Esophagus (tissue), 2 donors: ENCODE measurements at regions not wholly inside any gene's neighbourhood (a gene's known extent, or its start where the extent isn't known, plus 50 kb on each side); places are given as distances from the start of the nearest gene placed in this dataset.

Experiments
- H3K27ac ChIP-seq, 2 donors: one replicate each; pipeline ENCODE4 v1.5.1; 2013; ENCODE audit warnings: low read depth in 2 of 2, mild to moderate bottlenecking in 2 of 2, inconsistent platforms in 1 of 2, low read length in 1 of 2, moderate library complexity in 1 of 2
- H3K27me3 ChIP-seq, 2 donors: one replicate each; pipeline ENCODE4 v1.6.1; 2013; ENCODE audit warnings: low read length in 2 of 2, control low read depth in 1 of 2, mild to moderate bottlenecking in 1 of 2; ENCODE audit not compliant: insufficient read depth in 2 of 2, control insufficient read depth in 1 of 2
- H3K36me3 ChIP-seq, 2 donors: one replicate each; pipeline ENCODE4 v1.6.1; 2013; ENCODE audit warnings: low read length in 1 of 2; ENCODE audit not compliant: control insufficient read depth in 2 of 2, insufficient read depth in 2 of 2
- H3K4me1 ChIP-seq, 2 donors: one replicate each; pipeline ENCODE4 v1.6.1; 2013; ENCODE audit warnings: low read length in 1 of 2; ENCODE audit not compliant: control insufficient read depth in 2 of 2, insufficient read depth in 2 of 2
- H3K4me3 ChIP-seq, 2 donors: one replicate each; pipeline ENCODE4 v1.5.1; 2013; ENCODE audit warnings: low read length in 2 of 2, mild to moderate bottlenecking in 2 of 2, low read depth in 1 of 2, moderate library complexity in 1 of 2
- H3K9me3 ChIP-seq, 2 donors: one replicate each; pipeline ENCODE4 v1.6.1; 2013; ENCODE audit warnings: mild to moderate bottlenecking in 2 of 2, low read depth in 1 of 2, low read length in 1 of 2, moderate library complexity in 1 of 2; ENCODE audit not compliant: control insufficient read depth in 2 of 2, insufficient read depth in 1 of 2
- WGBS, 2 donors: extraction: QIAGEN DNeasy Blood & Tissue Kit; methylation state at CpG; one replicate each; pipeline ENCODE4 v1.1.7; 2013; 5-methylcytosine and 5-hydroxymethylcytosine counted together
- donor health status: healthy with polysubstance abuse.
- donor health status: Bipolar disorder and iron deficiency.

DNA sequence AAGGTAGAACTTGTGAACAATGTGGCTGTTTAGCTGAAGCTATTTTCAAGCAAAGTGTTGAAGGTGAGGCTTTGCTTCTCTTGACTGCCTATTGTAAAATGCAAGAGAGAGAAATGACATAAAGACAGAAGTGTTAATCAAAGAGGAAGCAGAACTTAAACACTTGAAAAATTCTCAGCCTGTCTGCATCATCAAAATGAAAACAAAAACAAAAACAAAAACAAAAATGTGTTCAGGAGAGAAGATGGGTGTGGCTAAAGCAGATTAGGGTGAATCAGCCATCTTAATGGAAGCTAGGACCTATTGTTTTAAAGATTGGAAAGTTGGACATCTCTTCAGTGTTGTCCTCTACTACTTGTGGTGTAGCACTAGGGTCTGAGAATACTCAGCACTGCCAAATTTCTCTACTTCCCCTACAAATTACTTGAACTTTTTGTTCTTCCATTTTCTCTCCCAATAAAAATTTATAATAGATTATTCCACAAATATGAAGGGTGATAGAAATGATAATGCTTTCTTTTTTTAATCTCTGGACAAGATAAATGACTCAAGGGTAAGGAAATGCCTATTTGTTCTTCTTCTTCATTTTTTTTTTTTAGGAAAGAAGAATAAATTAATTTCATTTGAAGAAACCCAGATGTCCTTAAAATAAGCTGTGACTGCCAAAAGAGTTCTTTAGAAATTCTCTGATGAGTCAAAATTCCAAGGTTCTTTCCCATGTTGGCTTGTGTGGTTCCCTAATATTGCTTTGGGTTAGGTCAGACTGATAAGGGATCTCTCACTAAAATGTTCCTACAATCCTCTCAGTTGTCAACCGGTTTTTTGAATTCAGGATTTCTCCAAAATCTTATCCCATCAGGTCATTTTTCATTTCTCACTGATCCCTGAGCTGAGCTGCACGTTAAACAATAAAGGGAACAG lies 571.2 kb upstream of the ZEB2 start:
- no peak overlapping the region for H3K27ac ChIP-seq
- WGBS, 2 donors: 53 to 54% methylated on average over 2 of the region's 2 CpGs
- no peaks in the 10 kb centered on the region for H3K9me3 ChIP-seq
- no peaks in the 10 kb centered on the region for H3K4me1 ChIP-seq
- no peaks in the 10 kb centered on the region for H3K36me3 ChIP-seq
- H3K4me3 ChIP-seq: no peak overlapping the region
- no peaks in the 10 kb centered on the region for H3K27me3 ChIP-seq

DNA sequence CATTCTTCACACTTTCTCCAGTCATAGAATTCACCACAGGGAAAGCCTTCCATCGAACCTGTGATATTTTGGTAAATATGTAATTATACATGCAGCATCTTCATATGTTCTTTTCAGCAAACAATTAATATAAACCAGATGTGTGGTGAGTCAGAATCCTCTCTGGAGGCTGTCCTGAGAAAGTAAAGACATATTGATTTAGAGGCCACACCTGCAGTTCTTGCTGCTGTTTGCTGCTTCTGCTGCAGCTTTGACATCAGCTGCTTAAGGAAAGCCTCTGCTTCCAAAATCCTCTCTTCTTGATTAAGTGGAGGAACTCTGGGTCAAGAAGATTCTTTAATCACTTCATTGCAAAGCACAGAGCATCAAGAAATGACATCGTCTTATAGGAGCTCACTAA lies 568.8 kb upstream of the ZEB2 start:
- H3K36me3 ChIP-seq: no peaks in the 10 kb centered on the region
- H3K27me3 ChIP-seq: no peaks in the 10 kb centered on the region
- no peak overlapping the region for H3K4me3 ChIP-seq
- H3K9me3 ChIP-seq: no peaks in the 10 kb centered on the region
- H3K4me1 ChIP-seq: no peaks in the 10 kb centered on the region
- WGBS, 2 donors: 87% methylated on average over 2 of the region's 2 CpGs
- H3K27ac ChIP-seq: no peak overlapping the region

- Histone ChIP-seq H3K27ac (no peak overlapping the region), H3K9me3 (no peaks in the 10 kb centered on the region), H3K4me1 (no peaks in the 10 kb centered on the region), H3K36me3 (no peaks in the 10 kb centered on the region), H3K27me3 (no peaks in the 10 kb centered on the region), H3K4me3 (no peak overlapping the region)
- WGBS, 2 donors: 67 to 72% methylated on average over 3 of the region's 3 CpGs
Observed at GRCh38 chr2:145086910-145087309, 567.0 kb upstream of the ZEB2 start.

GRCh38 chr2:145085612-145086011 lies 565.7 kb upstream of the ZEB2 start:
- Histone ChIP-seq H3K4me3 (no peak overlapping the region), H3K36me3 (no peaks in the 10 kb centered on the region), H3K27me3 (no peaks in the 10 kb centered on the region), H3K9me3 (no peaks in the 10 kb centered on the region), H3K27ac (no peak overlapping the region), H3K4me1 (no peaks in the 10 kb centered on the region)
- 71 to 77% methylated on average over 3 of the region's 3 CpGs for WGBS, 2 donors

GRCh38 chr2:145080426-145080825 lies 560.5 kb upstream of the ZEB2 start:
- Histone ChIP-seq H3K27ac (no peak overlapping the region), H3K4me1 (no peaks in the 10 kb centered on the region), H3K36me3 (no peaks in the 10 kb centered on the region), H3K27me3 (no peaks in the 10 kb centered on the region), H3K4me3 (no peak overlapping the region), H3K9me3 (no peaks in the 10 kb centered on the region)
- WGBS, 2 donors: 35 to 39% methylated on average over 1 of the region's 1 CpG

- 93 to 96% methylated on average over 1 of the region's 1 CpG for WGBS, 2 donors
- H3K27ac ChIP-seq: no peak overlapping the region
- no peaks in the 10 kb centered on the region for H3K36me3 ChIP-seq
- no peaks in the 10 kb centered on the region for H3K9me3 ChIP-seq
- no peaks in the 10 kb centered on the region for H3K27me3 ChIP-seq
- H3K4me3 ChIP-seq: no peak overlapping the region
- no peaks in the 10 kb centered on the region for H3K4me1 ChIP-seq
Observed at GRCh38 chr2:145079641-145080040, 559.7 kb upstream of the ZEB2 start.

DNA sequence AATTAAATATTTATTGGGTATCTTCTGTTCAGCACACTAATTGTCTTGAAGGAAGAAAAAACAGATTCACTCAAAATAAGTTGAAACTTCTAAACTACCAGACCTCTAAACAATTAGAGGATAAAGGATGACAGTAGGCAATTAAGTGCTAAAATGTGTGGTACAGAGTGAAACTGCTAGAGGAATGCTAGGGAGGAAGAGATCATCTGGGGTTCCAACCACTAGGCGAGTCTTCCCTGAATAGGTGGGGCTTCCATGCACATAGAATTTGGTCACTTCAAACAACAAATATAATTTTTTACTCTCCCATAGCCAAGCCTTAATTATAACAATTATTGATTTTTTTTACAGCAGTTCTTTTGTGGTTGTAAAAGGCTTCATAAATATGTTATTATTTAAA lies 559.0 kb upstream of the ZEB2 start:
- 88 to 89% methylated on average over 1 of the region's 1 CpG for WGBS, 2 donors
- no peaks in the 10 kb centered on the region for H3K27me3 ChIP-seq

DNA sequence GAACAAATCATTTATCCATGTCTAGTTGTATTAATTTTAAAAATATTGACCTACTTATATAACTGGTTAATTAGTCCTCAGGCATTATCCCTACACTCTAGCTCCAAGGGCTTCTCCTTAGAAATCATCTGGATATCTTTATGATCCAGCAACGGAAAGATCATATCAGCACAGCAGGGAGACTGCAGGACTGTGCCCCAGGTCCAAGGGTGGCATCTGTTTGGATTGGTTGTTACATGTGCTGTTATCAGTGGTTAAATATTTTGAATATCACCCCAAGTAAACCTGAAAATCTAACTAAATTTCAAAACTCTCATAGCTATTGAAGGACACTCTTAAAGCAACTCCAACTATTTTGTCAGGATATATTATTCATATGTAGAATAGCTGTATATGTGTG lies 556.2 kb upstream of the ZEB2 start:
- no peaks in the 10 kb centered on the region for H3K4me1 ChIP-seq
- 59 to 93% methylated on average over 1 of the region's 1 CpG for WGBS, 2 donors
- no peaks in the 10 kb centered on the region for H3K36me3 ChIP-seq
- no peaks in the 10 kb centered on the region for H3K9me3 ChIP-seq
- no peaks in the 10 kb centered on the region for H3K27me3 ChIP-seq
- H3K27ac ChIP-seq: no peak overlapping the region
- H3K4me3 ChIP-seq: no peak overlapping the region

More for the DNA sequence above, 559.0 kb upstream of the ZEB2 start:
- no peak overlapping the region for H3K4me3 ChIP-seq
- no peaks in the 10 kb centered on the region for H3K4me1 ChIP-seq
- no peaks in the 10 kb centered on the region for H3K36me3 ChIP-seq
- H3K9me3 ChIP-seq: no peaks in the 10 kb centered on the region
- H3K27ac ChIP-seq: no peak overlapping the region

GRCh38 chr2:145075454-145076062 lies 555.6 kb upstream of the ZEB2 start:
- Histone ChIP-seq H3K4me3 (no peak overlapping the region), H3K27ac (no peak overlapping the region), H3K36me3 (no peaks in the 10 kb centered on the region), H3K9me3 (no peaks in the 10 kb centered on the region), H3K27me3 (no peaks in the 10 kb centered on the region), H3K4me1 (no peaks in the 10 kb centered on the region)
- WGBS, 2 donors: 71 to 85% methylated on average over 1 of the region's 1 CpG

DNA sequence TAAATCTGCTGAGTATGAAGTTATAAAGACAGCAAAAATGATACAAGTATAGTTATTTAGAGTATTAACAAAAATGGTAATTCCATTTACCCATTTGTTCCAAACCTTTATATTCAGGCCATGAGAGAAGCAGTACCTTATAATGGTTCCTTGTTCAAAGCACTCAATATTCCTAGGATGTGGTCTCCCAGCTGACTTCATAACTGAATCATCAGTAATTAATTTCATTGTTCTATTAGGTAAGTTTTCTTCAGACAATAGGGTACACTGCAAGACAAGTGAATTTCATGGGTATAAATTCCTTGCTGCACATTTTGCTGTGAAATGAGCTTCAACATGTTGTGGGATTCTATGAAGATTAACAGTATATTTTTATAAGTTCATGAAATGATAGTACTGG lies 550.8 kb upstream of the ZEB2 start:
- H3K4me3 ChIP-seq: no peak overlapping the region
- no peaks in the 10 kb centered on the region for H3K36me3 ChIP-seq
- no peaks in the 10 kb centered on the region for H3K4me1 ChIP-seq
- H3K27ac ChIP-seq: no peak overlapping the region
- no peaks in the 10 kb centered on the region for H3K9me3 ChIP-seq
- no peaks in the 10 kb centered on the region for H3K27me3 ChIP-seq
